Activated CD4-positive, CD25-positive, alpha-beta regulatory T cell (primary cell): ENCODE measurements at regions not wholly inside any gene's neighbourhood (a gene's known extent, or its start where the extent isn't known, plus 50 kb on each side); places are given as distances from the start of the nearest gene placed in this dataset.

Experiments
- DNase-seq, 4 experiments: peaks; one replicate each; lab custom pipeline; 2025; lab: John Stamatoyannopoulos, UW

GRCh38 chr10:78828647-78829539 lies 239.9 kb upstream of the ZMIZ1 start:
- no peak for DNase-seq

DNA sequence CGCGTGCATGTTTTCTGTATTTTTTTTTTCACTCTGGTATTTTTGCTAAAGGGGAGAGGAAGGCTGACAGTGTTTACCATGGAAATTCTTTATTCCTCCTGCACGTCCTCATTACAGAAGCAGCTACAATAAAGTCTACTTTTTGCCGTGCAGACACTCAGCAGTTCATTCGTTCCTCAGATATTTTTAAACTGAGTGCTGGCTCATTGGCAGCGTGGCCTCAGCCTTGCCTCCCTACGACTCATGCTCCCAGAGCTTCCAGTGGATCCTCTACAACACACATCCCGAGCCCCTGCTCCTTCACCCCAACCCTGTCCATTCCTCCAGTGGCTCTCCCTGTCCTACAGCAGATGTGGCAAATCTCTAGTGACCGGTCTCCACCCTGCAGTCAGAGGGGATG lies 239.2 kb upstream of the ZMIZ1 start:
- DNase-seq: no peak

- no peak for DNase-seq
Measured at GRCh38 chr10:78830062-78830975, 238.4 kb upstream of the ZMIZ1 start.

- no peak for DNase-seq
Measured at GRCh38 chr10:78830976-78831375, 237.8 kb upstream of the ZMIZ1 start.

DNA sequence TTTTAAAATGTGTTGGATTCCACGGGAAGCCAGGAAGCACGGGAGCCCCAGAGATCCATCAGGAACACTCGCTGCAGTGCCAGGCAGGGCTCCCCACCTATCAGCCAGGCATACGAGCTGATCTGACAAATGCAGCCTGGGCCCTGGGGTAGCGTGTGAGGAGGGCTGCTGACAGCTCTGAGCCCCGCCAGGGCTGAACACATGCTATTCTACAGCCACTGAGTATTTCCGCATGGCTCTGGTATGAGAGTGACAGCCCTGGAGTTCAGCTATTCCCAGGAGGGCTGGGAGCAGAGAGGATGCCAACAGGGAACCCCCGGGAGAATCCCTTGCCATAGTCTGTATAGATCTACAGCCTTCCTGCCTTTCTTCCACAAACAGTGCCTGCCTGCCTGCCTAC lies 237.3 kb upstream of the ZMIZ1 start:
- DNase-seq: no peak

DNA sequence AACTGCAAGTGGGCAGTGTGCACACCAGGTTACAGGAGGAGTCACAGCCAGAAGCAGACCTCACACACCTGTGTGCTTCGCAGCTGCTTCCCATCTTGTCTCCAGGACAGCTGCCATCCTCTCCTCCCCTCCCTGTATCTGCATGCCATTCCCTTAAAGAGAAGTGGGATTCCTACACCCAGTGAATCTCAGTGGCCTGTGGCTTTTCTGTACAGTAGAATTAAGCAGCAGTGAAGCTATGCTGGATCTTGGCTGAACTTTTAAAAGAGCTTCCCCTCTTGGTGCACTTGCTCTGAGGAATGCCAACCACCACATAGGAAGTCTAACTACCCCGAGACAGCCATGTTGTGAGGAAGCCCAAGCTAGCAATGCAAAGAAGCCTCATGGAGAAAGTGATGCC lies 236.5 kb upstream of the ZMIZ1 start:
- DNase-seq: no peak

DNA sequence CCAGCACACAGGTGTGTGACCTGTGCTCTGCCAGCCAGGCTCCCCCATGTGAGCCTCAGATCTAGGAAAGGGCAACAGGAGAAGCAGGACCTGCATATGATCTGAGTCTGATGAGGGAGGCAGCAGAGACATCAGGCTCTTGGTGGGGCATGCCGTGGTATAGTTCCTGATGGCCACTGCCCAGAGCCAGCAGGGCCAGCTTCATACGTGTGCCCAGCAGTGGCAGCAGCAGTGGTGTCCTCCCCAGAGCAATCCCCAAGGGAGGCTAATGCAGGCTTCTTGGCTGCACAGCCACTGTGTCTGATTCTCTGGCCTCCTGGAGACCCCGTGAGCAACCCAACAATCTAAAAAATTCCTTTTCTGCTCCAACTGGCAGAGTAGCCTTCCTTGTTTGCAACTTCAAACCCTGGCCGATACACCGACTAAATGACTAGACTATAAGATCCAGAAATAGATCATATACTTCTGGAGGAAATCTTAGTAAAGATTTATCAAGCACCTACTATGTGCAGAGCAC lies 230.6 kb upstream of the ZMIZ1 start:
- no peak for DNase-seq

GRCh38 chr10:78843495-78843894 lies 225.3 kb upstream of the ZMIZ1 start:
- no peak for DNase-seq

DNA sequence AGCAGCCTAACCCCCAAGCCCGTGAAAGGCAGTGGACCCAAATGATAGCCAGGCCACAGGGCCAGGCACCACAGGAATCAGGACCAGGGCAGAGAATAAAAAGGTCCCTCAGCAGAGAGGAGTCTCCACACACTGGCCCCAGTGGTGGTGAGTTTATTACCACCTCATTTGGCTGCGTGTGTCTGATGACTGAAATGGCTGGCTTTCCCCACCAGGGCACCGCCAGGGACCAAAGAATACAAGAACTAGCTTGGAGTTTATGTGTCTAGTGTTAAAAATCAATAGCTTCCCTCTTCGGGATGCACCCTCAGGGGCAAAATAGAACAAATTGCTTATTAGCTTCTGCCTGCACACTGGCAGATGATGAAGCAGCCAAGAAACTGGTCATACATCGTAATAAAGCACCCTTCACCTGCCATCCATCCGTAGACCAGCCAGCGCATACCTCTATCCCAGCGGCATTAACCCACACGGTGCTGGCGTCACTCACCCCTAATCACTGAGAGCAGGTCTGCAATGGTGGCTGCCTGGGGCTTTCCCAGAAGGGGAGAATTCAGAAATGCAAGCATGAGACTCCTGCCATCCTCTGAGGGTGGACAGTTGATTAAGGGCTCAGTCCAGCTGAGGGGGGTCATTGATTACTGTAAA lies 223.7 kb upstream of the ZMIZ1 start:
- DNase-seq: no peak

GRCh38 chr10:78846071-78846470 lies 222.7 kb upstream of the ZMIZ1 start:
- DNase-seq: no peak

DNA sequence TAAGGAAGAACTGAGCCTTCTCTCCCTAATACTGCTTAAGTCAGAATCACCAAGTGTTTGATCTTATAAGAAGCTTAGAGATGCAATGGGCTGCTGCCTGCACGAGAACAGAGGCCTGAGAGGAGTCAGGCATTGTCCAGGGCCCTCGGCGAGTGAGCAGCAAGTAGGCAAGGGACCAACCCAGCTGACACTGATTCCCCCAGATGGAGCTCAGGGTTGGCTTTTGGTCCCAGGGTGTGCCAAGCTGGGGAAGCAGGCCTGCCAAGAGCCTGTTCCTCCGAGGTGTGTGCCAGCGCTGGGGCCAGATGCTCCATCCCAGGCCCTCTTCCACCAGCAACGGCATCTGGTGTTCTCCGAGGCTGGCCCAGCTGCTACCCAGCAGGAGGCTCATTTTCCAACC lies 222.0 kb upstream of the ZMIZ1 start:
- DNase-seq: no peak

- no peak for DNase-seq
Measured at GRCh38 chr10:78847485-78847884, 221.3 kb upstream of the ZMIZ1 start.

- DNase-seq: no peak
Measured at GRCh38 chr10:78849115-78849514, 219.7 kb upstream of the ZMIZ1 start.

DNA sequence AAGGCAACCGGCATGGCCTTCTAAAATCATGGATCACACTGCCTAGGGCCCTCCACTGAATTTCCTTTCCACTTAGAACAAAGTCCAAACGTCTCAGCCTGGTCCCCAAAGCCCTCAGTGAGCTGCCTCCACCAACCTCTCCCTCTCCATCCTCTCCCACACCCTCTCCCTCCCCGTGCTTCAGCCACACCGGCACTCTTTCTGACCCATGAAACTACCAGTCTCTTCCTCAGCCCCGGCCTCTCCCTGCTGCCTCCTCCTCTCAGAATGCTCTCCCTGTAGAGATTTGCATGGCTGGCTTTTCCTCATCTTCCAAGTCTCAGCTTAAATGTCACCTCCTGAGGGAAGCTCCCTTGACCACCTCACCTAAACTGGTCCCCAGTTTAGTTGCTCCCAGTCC lies 219.0 kb upstream of the ZMIZ1 start:
- no peak for DNase-seq

DNA sequence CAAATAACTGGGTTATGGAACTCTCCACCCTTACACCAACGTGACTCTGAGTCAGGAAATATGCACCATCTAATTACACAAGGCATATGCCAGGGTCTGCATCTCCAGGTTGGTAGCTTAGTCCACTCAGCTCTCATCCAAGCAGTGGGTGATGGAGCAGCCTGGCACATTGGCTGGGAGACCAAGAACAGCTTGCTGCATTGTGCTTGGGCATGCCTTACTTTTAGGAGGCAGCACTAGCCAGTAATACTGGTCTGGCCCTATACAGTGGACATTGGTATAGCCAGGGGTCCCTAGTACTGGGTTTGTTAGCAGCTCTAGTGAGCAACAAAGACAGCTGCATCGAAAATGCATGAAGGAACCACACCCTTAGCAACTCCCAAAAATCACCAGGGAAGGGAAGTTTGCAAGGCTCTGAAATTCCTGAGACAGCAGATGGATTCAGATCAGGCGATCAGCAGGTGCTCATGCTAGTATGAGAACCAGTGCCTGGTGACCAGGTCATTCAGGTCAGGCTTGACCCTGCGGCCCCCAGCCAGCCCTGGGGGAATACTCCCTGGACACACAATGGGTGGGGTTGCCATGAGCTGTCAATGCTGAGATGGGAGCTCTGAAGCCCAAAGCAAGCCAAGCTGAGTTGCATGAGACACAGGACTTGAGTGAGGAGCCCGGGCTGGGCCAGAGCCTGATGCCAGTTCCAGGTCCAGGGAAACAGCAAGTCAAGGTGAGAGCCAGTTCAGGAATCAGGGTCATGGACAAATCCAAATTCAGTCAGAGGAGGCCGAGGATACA lies 217.9 kb upstream of the ZMIZ1 start:
- no peak for DNase-seq

GRCh38 chr10:78851647-78852046 lies 217.1 kb upstream of the ZMIZ1 start:
- no peak for DNase-seq

- DNase-seq: no peak
Measured at GRCh38 chr10:78852466-78853240, 216.1 kb upstream of the ZMIZ1 start.

GRCh38 chr10:78853864-78854263 lies 214.9 kb upstream of the ZMIZ1 start:
- no peak for DNase-seq

DNA sequence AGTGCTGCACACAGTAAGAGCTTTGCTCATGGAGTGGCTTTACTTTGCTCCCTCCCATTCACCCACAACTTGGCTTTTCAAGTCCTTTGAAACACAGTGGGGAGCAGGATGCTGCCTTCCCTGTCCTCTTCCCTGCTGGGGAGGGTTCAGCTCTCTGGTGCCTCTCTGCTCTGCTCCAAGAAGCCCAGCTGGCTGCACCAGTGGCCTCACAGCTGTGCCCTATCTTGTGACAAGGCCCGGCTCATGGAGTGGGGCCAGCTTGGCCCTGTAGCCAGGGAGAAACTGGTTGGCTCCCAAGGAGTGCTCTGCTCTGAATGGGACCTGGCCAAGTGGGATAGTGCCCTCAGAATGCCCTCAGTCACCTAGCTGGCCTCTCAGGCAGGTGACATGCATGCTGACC lies 212.3 kb upstream of the ZMIZ1 start:
- no peak for DNase-seq

GRCh38 chr10:78857193-78857592 lies 211.6 kb upstream of the ZMIZ1 start:
- no peak for DNase-seq

- no peak for DNase-seq
Measured at GRCh38 chr10:78859266-78859665, 209.5 kb upstream of the ZMIZ1 start.
